Natural killer cell (primary cell): ENCODE measurements at regions not wholly inside any gene's neighbourhood (a gene's known extent, or its start where the extent isn't known, plus 50 kb on each side); places are given as distances from the start of the nearest gene placed in this dataset.
"Not testable (repeated sequence)": the region's sequence is repeated elsewhere in the genome, so short reads cannot be mapped to it uniquely, and the experiment has no call there.

Experiments
- ATAC-seq, 3 donors: fragments of 150-1000 bp in 2 of 3; fragments of 200-7000 bp in 1 of 3; cut with Tn5 transposase; 1 replicate in 1 of 3; 2 replicates in 2 of 3; pipeline ENCODE4 v1.10.0; 2021; ENCODE audit warnings: mild to moderate bottlenecking in 2 of 3, moderate library complexity in 2 of 3
- DNase-seq, 2 donors: peaks; one replicate each; pipeline versions ENCODE4 v3.0.0 to v3.0.0-alpha.2; 2013 to 2021; ENCODE audit warnings: mixed read lengths in 1 of 2
- H3K27ac ChIP-seq: one replicate; pipeline ENCODE4 v1.5.1; 2013; ENCODE audit warnings: mild to moderate bottlenecking, low read length
- H3K27me3 ChIP-seq: one replicate; pipeline ENCODE4 v1.6.1; 2013; ENCODE audit warnings: low read length; ENCODE audit not compliant: control insufficient read depth, insufficient read depth
- H3K36me3 ChIP-seq: one replicate; pipeline ENCODE4 v1.6.1; 2013; ENCODE audit warnings: low read length; ENCODE audit not compliant: control insufficient read depth, insufficient read depth
- H3K4me1 ChIP-seq: one replicate; pipeline ENCODE4 v1.6.1; 2013; ENCODE audit warnings: low read length; ENCODE audit not compliant: control insufficient read depth, insufficient read depth
- H3K4me3 ChIP-seq: one replicate; pipeline ENCODE4 v1.5.1; 2013; ENCODE audit warnings: low read length
- H3K9me3 ChIP-seq: one replicate; pipeline ENCODE4 v1.6.1; 2013; ENCODE audit warnings: low read length; ENCODE audit not compliant: control insufficient read depth, insufficient read depth
- H3K27ac Mint-ChIP-seq, 2 donors: one replicate each; pipeline ENCODE4 v1.8.0; 2022; ENCODE audit warnings: mild to moderate bottlenecking in 2 of 2, mixed read lengths in 2 of 2, moderate library complexity in 1 of 2
- H3K27me3 Mint-ChIP-seq, 2 donors: one replicate each; pipeline ENCODE4 v1.8.0; 2022; ENCODE audit warnings: low read depth in 2 of 2, mixed read lengths in 2 of 2
- H3K36me3 Mint-ChIP-seq: one replicate; pipeline ENCODE4 v1.8.0; 2022; ENCODE audit warnings: mixed read lengths
- H3K4me1 Mint-ChIP-seq, 2 donors: one replicate each; pipeline ENCODE4 v1.8.0; 2022; ENCODE audit warnings: mixed read lengths in 2 of 2
- H3K4me3 Mint-ChIP-seq: one replicate; pipeline ENCODE4 v1.8.0; 2022; ENCODE audit warnings: mild to moderate bottlenecking, moderate library complexity, mixed read lengths
- H3K9me3 Mint-ChIP-seq, 2 donors: one replicate each; pipeline ENCODE4 v1.8.0; 2022; ENCODE audit warnings: mixed read lengths in 2 of 2
- WGBS: methylation state at CpG from one replicate; pipeline ENCODE4 v1.1.7; 2013; ENCODE audit warnings: missing lambda C conversion rate; ENCODE audit not compliant: insufficient coverage; 5-methylcytosine and 5-hydroxymethylcytosine counted together
- intact Hi-C: fragments of 100-400 bp; cut with micrococcal nuclease; formaldehyde crosslinking; loops from one replicate; pipeline ENCODE4 v1.14.2; 2022

- H3K27ac ChIP-seq, H3K9me3 Mint-ChIP-seq, H3K9me3 ChIP-seq, DNase-seq, H3K4me3 ChIP-seq, H3K27ac Mint-ChIP-seq, H3K27me3 Mint-ChIP-seq, H3K4me3 Mint-ChIP-seq, intact Hi-C loops, H3K4me1 ChIP-seq, H3K36me3 ChIP-seq, H3K36me3 Mint-ChIP-seq, H3K27me3 ChIP-seq, H3K4me1 Mint-ChIP-seq, ATAC-seq: not testable (repeated sequence)
- WGBS = 100% methylated on average over 1 of the region's 5 CpGs
Measured at GRCh38 chr2:87252046-87252445, 230.4 kb upstream of the PLGLB1 start.

GRCh38 chr2:87254562-87254961 lies 232.9 kb upstream of the PLGLB1 start:
- H3K9me3 ChIP-seq, intact Hi-C loops, DNase-seq, H3K36me3 ChIP-seq, H3K4me3 ChIP-seq, H3K4me3 Mint-ChIP-seq, H3K27me3 Mint-ChIP-seq, H3K9me3 Mint-ChIP-seq, H3K4me1 Mint-ChIP-seq, H3K27ac Mint-ChIP-seq, H3K27ac ChIP-seq, ATAC-seq, H3K36me3 Mint-ChIP-seq, H3K27me3 ChIP-seq, H3K4me1 ChIP-seq: not testable (repeated sequence)
- no CpG with 5 or more reads among the region's 1 CpG for WGBS

GRCh38 chr2:87255410-87255809 lies 233.8 kb upstream of the PLGLB1 start:
- ATAC-seq, DNase-seq, H3K4me1 Mint-ChIP-seq, H3K36me3 ChIP-seq, H3K27ac Mint-ChIP-seq, H3K9me3 ChIP-seq, H3K27ac ChIP-seq, intact Hi-C loops, H3K4me3 Mint-ChIP-seq, H3K27me3 ChIP-seq, H3K4me1 ChIP-seq, H3K27me3 Mint-ChIP-seq, H3K9me3 Mint-ChIP-seq, H3K4me3 ChIP-seq, H3K36me3 Mint-ChIP-seq: not testable (repeated sequence)
- WGBS = 84% methylated on average over 4 of the region's 14 CpGs

GRCh38 chr2:87258887-87259286 lies 237.2 kb upstream of the PLGLB1 start:
- H3K4me3 ChIP-seq, H3K4me1 ChIP-seq, H3K4me1 Mint-ChIP-seq, H3K4me3 Mint-ChIP-seq, H3K27me3 ChIP-seq, H3K27me3 Mint-ChIP-seq, H3K27ac ChIP-seq, DNase-seq, H3K36me3 ChIP-seq, H3K36me3 Mint-ChIP-seq, intact Hi-C loops, H3K9me3 Mint-ChIP-seq, H3K27ac Mint-ChIP-seq, ATAC-seq, H3K9me3 ChIP-seq: not testable (repeated sequence)
- no CpG with 5 or more reads among the region's 7 CpGs for WGBS

GRCh38 chr2:87262184-87262702 lies 240.6 kb upstream of the PLGLB1 start:
- H3K4me3 ChIP-seq, H3K4me3 Mint-ChIP-seq, DNase-seq, H3K36me3 Mint-ChIP-seq, H3K27ac ChIP-seq, H3K36me3 ChIP-seq, H3K27ac Mint-ChIP-seq, H3K27me3 Mint-ChIP-seq, H3K4me1 Mint-ChIP-seq, ATAC-seq, H3K9me3 Mint-ChIP-seq, H3K4me1 ChIP-seq, H3K27me3 ChIP-seq, intact Hi-C loops, H3K9me3 ChIP-seq: not testable (repeated sequence)
- no CpG with 5 or more reads among the region's 4 CpGs for WGBS

GRCh38 chr2:87263868-87264518 lies 242.3 kb upstream of the PLGLB1 start:
- H3K4me3 ChIP-seq, H3K27me3 Mint-ChIP-seq, H3K36me3 Mint-ChIP-seq, H3K4me3 Mint-ChIP-seq, H3K27ac ChIP-seq, H3K27ac Mint-ChIP-seq, H3K9me3 ChIP-seq, H3K4me1 Mint-ChIP-seq, intact Hi-C loops, DNase-seq, H3K9me3 Mint-ChIP-seq, H3K36me3 ChIP-seq, H3K27me3 ChIP-seq, H3K4me1 ChIP-seq: not testable (repeated sequence)
- ATAC-seq = peak in 2 of 3 donors; percentile 38 to 50
- WGBS = no CpG with 5 or more reads among the region's 3 CpGs

- H3K4me3 Mint-ChIP-seq, H3K4me3 ChIP-seq, H3K9me3 Mint-ChIP-seq, intact Hi-C loops, H3K4me1 Mint-ChIP-seq, H3K27ac Mint-ChIP-seq, H3K36me3 Mint-ChIP-seq, ATAC-seq, DNase-seq, H3K9me3 ChIP-seq, H3K27me3 ChIP-seq, H3K27me3 Mint-ChIP-seq, H3K4me1 ChIP-seq, H3K36me3 ChIP-seq, H3K27ac ChIP-seq: not testable (repeated sequence)
- WGBS = 88% methylated on average over 1 of the region's 2 CpGs
Measured at GRCh38 chr2:87275192-87275591, 253.5 kb upstream of the PLGLB1 start.

- H3K4me1 ChIP-seq, H3K27ac ChIP-seq, H3K4me1 Mint-ChIP-seq, H3K27ac Mint-ChIP-seq, H3K9me3 Mint-ChIP-seq, H3K36me3 Mint-ChIP-seq, intact Hi-C loops, DNase-seq, H3K9me3 ChIP-seq, H3K36me3 ChIP-seq, H3K4me3 Mint-ChIP-seq, ATAC-seq, H3K27me3 ChIP-seq, H3K27me3 Mint-ChIP-seq, H3K4me3 ChIP-seq: not testable (repeated sequence)
- WGBS = 96% methylated on average over 3 of the region's 5 CpGs
Measured at GRCh38 chr2:87275974-87276629, 254.5 kb upstream of the PLGLB1 start.
